ENCODE measurements at regions not wholly inside any gene's neighbourhood (a gene's known extent, or its start where the extent isn't known, plus 50 kb on each side); places are given as distances from the start of the nearest gene placed in this dataset.

DNA sequence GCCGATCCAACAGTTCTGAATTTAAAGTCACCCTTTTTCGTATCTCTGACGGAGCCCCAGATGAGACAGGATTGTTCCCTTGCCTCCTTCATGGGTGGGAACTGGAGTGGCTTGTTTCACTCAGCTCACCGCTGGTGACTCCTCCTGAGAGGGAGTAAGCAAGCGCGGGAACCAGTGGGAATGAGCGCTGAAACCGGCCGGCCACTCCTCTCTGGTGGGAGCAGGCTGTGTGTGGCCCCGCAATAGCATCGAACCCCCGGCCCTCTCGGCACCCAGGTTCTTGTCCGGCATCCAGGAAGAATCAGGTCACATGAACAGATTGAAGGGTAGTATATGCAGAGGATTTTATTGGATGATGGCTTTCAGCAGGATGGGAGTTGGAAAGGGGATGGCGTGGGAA, 1211.6 kb upstream of the PCDH20 start:
- no peak for TF ChIP-seq CTCF (IDR thresholded peaks at IDR 0.05; ENCODE audit: low read depth, low read length, poor library complexity, severe bottlenecking)
- TF ChIP-seq EZH2phosphoT487 (IDR thresholded peaks at IDR 0.05; ENCODE audit: borderline replicate concordance, low read length), result no peak
- Histone ChIP-seq H3K9me2 (replicated peaks; ENCODE audit: control insufficient read depth, low read length) (no peaks in the 10 kb centered on the region), H3K4me2 (ENCODE audit: low read length) (no peak overlapping the region), H3K4me3 (ENCODE audit: low read length) (no peak overlapping the region), H4K20me1 (ENCODE audit: control insufficient read depth, insufficient read depth, low read depth, low read length) (no peaks in the 10 kb centered on the region), H3K36me3 (ENCODE audit: control insufficient read depth, low read length) (no peaks in the 10 kb centered on the region), H3K27ac (ENCODE audit: low read depth, low read length) (no peak overlapping the region), H3F3A (ENCODE audit: control insufficient read depth, insufficient read depth) (no peaks in the 10 kb centered on the region), H3K9me3 (ENCODE audit: control insufficient read depth, insufficient read depth, low read length) (no peaks in the 10 kb centered on the region), H3K4me1 (ENCODE audit: control insufficient read depth, low read length) (no peaks in the 10 kb centered on the region), H3K79me2 (ENCODE audit: control insufficient read depth, low read length) (no peaks in the 10 kb centered on the region), H3K27me3 (ENCODE audit: control insufficient read depth, low read length) (no peaks in the 10 kb centered on the region)

- Histone ChIP-seq H3K9me3 (ENCODE audit: control insufficient read depth, insufficient read depth, low read length) (no peaks in the 10 kb centered on the region), H3K4me2 (ENCODE audit: low read length) (no peak overlapping the region), H3K9me2 (replicated peaks; ENCODE audit: control insufficient read depth, low read length) (no peaks in the 10 kb centered on the region), H3K4me1 (ENCODE audit: control insufficient read depth, low read length) (no peaks in the 10 kb centered on the region), H3K4me3 (ENCODE audit: low read length) (no peak overlapping the region), H4K20me1 (ENCODE audit: control insufficient read depth, insufficient read depth, low read depth, low read length) (no peaks in the 10 kb centered on the region), H3K36me3 (ENCODE audit: control insufficient read depth, low read length) (no peaks in the 10 kb centered on the region), H3K27me3 (ENCODE audit: control insufficient read depth, low read length) (no peaks in the 10 kb centered on the region), H3K27ac (ENCODE audit: low read depth, low read length) (no peak overlapping the region), H3K79me2 (ENCODE audit: control insufficient read depth, low read length) (no peaks in the 10 kb centered on the region), H3F3A (ENCODE audit: control insufficient read depth, insufficient read depth) (no peaks in the 10 kb centered on the region)
- TF ChIP-seq CTCF (IDR thresholded peaks at IDR 0.05; ENCODE audit: low read depth, low read length, poor library complexity, severe bottlenecking) (peak; percentile 49), EZH2phosphoT487 (IDR thresholded peaks at IDR 0.05; ENCODE audit: borderline replicate concordance, low read length) (no peak)
Measured at GRCh38 chr13:62626771-62627170, 1211.1 kb upstream of the PCDH20 start.

GRCh38 chr13:62625214-62625881, 1209.7 kb upstream of the PCDH20 start:
- no peak for TF ChIP-seq EZH2phosphoT487 (IDR thresholded peaks at IDR 0.05; ENCODE audit: borderline replicate concordance, low read length)
- TF ChIP-seq CTCF (IDR thresholded peaks at IDR 0.05; ENCODE audit: low read depth, low read length, poor library complexity, severe bottlenecking), result no peak
- Histone ChIP-seq H3K4me1 (ENCODE audit: control insufficient read depth, low read length) (no peaks in the 10 kb centered on the region), H3K9me3 (ENCODE audit: control insufficient read depth, insufficient read depth, low read length) (no peaks in the 10 kb centered on the region), H3K79me2 (ENCODE audit: control insufficient read depth, low read length) (no peaks in the 10 kb centered on the region), H3K27me3 (ENCODE audit: control insufficient read depth, low read length) (no peaks in the 10 kb centered on the region), H3K27ac (ENCODE audit: low read depth, low read length) (no peak overlapping the region), H3K36me3 (ENCODE audit: control insufficient read depth, low read length) (no peaks in the 10 kb centered on the region), H3F3A (ENCODE audit: control insufficient read depth, insufficient read depth) (no peaks in the 10 kb centered on the region), H3K4me3 (ENCODE audit: low read length) (no peak overlapping the region), H3K4me2 (ENCODE audit: low read length) (no peak overlapping the region), H4K20me1 (ENCODE audit: control insufficient read depth, insufficient read depth, low read depth, low read length) (no peaks in the 10 kb centered on the region), H3K9me2 (replicated peaks; ENCODE audit: control insufficient read depth, low read length) (no peaks in the 10 kb centered on the region)
